SH-SY5Y (cell line): ENCODE measurements at regions not wholly inside any gene's neighbourhood (a gene's known extent, or its start where the extent isn't known, plus 50 kb on each side); places are given as distances from the start of the nearest gene placed in this dataset.

ENCODE experiments used
- GATA2 ChIP-seq: IDR thresholded peaks from 2 replicates; pipeline ENCODE4 v1.6.1; 2011; ENCODE audit warnings: mild to moderate bottlenecking, low read depth, low read length
- GATA3 ChIP-seq: IDR thresholded peaks from 2 replicates; pipeline ENCODE4 v1.6.1; 2011; ENCODE audit warnings: low read depth, mild to moderate bottlenecking, low read length, moderate library complexity

DNA sequence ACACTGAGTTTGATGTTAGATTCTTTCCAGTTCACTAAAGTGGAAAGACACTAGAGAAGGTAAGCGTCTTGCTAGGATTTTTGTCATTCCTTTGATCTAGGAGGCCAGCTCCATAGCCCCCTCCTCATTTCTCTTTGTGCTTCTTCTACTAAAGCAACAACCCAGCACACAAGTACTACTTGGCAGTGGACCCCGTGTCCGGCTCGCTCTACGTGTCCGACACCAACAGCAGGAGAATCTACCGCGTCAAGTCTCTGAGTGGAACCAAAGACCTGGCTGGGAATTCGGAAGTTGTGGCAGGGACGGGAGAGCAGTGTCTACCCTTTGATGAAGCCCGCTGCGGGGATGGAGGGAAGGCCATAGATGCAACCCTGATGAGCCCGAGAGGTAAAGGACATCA is 76.6 kb upstream of the WWC1 start:
- TF ChIP-seq GATA2 (no peak), GATA3 (no peak)
